ENCODE measurements at regions not wholly inside any gene's neighbourhood (a gene's known extent, or its start where the extent isn't known, plus 50 kb on each side); places are given as distances from the start of the nearest gene placed in this dataset.
"Not testable (repeated sequence)": the region's sequence is repeated elsewhere in the genome, so short reads cannot be mapped to it uniquely, and the experiment has no call there.

GRCh38 chr10:21130108-21130507, 233.0 kb upstream of the NEBL start:
- TF ChIP-seq POLR2AphosphoS5 (IDR thresholded peaks at IDR 0.05), result no peak
- no peak for TF ChIP-seq POLR2A (IDR thresholded peaks at IDR 0.05)
- TF ChIP-seq CTCF (IDR thresholded peaks at IDR 0.05), result no peak
- intact Hi-C loops (cut with DNase I; ENCODE audit: low total_unique reads), result no loop called here
- H3K4me3 ChIP-seq, result no peak overlapping the region

DNA sequence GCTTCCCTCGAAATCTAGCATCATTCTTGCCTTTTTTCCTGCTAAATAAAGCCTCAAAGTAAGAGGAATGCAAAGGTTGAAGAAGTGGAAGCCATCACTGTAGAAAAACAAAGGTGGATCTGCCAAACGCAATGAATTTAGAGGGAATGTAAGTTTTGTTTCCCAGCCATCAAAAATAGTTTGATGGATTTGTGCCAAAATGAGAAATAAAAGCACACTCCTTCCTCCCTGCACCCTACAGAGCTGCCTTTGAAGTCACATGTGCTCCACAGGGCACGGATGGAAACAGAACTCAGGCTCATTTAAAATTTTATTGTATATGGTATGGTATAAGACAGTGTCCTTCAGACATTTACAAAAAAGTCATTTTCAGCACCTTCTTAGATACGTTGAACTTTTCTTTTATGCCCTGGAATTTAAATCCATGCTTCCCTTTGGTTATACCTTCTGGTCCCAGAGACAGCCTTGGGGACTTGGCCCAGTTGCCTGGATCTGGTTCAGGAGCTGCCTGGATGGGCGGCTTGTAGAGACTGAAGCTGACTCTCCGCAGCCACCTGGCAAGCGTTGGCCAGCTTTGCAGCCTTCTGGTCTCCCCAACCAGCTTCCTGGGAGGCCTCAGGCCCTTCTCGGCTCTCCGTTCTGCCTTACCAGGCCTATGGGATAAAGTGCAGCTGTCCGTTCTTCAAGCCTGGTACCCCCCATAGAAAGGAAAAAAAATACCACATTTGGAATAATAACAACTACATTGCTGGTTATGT, 228.5 kb upstream of the NEBL start:
- intact Hi-C loops (cut with DNase I; ENCODE audit: low total_unique reads), result no loop called here
- TF ChIP-seq POLR2A (IDR thresholded peaks at IDR 0.05), result no peak
- TF ChIP-seq POLR2AphosphoS5 (IDR thresholded peaks at IDR 0.05), result no peak
- no peak for TF ChIP-seq CTCF (IDR thresholded peaks at IDR 0.05)
- no peak overlapping the region for H3K4me3 ChIP-seq

More at GRCh38 chr10:21130108-21130507, 233.0 kb upstream of the NEBL start:
- Histone ChIP-seq H3K4me1 (peaks cover 0 to under 1% of the 10 kb centered on the region in 2 donors), H3K36me3 (no peaks in the 10 kb centered on the region), H3K9me3 (no peaks in the 10 kb centered on the region), H3K27me3 (no peaks in the 10 kb centered on the region), H3K27ac (no peak overlapping the region)
- no peak for DNase-seq (ENCODE audit: low spot score in 2 of 2)

DNA sequence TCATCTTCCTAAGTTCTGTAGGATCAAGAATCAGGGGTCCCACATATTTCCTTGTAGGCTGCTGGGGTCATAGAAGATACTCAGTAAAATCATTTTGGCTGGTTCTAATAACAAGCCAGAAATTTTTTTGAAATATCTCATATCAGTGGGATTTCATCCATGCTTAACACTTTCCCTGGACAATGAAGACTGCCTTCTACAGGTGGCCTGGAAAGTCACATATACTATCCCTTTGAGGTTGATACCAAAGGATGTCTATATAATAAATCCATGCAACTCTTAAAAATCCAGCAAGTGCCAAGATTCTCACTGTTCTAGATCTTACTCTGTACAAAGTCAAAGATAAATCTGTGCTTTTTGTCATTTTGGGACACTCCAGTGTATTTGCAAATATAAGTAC, 225.8 kb upstream of the NEBL start:
- no peak overlapping the region for H3K27ac ChIP-seq
- no peaks in the 10 kb centered on the region for H3K4me1 ChIP-seq
- no peaks in the 10 kb centered on the region for H3K27me3 ChIP-seq
- intact Hi-C loops (cut with DNase I; ENCODE audit: low total_unique reads), result no loop called here
- TF ChIP-seq POLR2AphosphoS5 (IDR thresholded peaks at IDR 0.05), result no peak
- no peak for TF ChIP-seq POLR2A (IDR thresholded peaks at IDR 0.05)
- TF ChIP-seq CTCF (IDR thresholded peaks at IDR 0.05), result no peak
- H3K4me3 ChIP-seq, result no peak overlapping the region
- no peaks in the 10 kb centered on the region for H3K9me3 ChIP-seq
- no peaks in the 10 kb centered on the region for H3K36me3 ChIP-seq
- no peak for DNase-seq (ENCODE audit: low spot score in 2 of 2)

More for the DNA sequence above, 228.5 kb upstream of the NEBL start:
- Histone ChIP-seq H3K4me1 (no peaks in the 10 kb centered on the region), H3K36me3 (no peaks in the 10 kb centered on the region), H3K27ac (peak overlapping the region in 1 of 2 donors; percentile 27), H3K9me3 (no peaks in the 10 kb centered on the region), H3K27me3 (no peaks in the 10 kb centered on the region)
- DNase-seq (ENCODE audit: low spot score in 2 of 2), result no peak

GRCh38 chr10:21121822-21122221, 224.7 kb upstream of the NEBL start:
- H3K27me3 ChIP-seq; H3K27ac ChIP-seq; intact Hi-C loops (cut with DNase I; ENCODE audit: low total_unique reads); DNase-seq (ENCODE audit: low spot score in 2 of 2); H3K4me3 ChIP-seq; H3K36me3 ChIP-seq; H3K4me1 ChIP-seq; H3K9me3 ChIP-seq: not testable (repeated sequence)

DNA sequence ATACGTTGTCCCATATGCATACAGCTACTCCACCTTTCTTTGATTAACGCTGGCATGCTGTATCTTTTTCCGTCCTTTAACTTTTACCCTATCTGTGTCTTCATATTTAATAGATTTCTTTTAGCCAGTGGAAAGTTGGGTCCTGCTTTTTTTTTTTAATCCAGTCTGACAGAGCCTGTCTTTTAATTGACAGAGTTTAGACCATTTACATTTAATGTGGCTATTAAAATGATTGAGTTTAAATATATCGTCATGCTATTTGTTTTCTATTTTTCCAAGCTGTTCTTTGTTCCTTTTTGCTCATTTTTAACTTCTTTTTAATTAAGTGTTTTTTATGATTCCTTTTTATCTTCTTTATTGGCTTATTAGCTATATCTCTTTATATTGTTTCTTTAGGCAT, 217.6 kb upstream of the NEBL start:
- TF ChIP-seq POLR2A (IDR thresholded peaks at IDR 0.05), result no peak
- no peak for TF ChIP-seq CTCF (IDR thresholded peaks at IDR 0.05)
- no peak for TF ChIP-seq POLR2AphosphoS5 (IDR thresholded peaks at IDR 0.05)

More for the DNA sequence above, 217.6 kb upstream of the NEBL start:
- intact Hi-C loops (cut with DNase I; ENCODE audit: low total_unique reads), result no loop called here
- Histone ChIP-seq H3K9me3 (no peaks in the 10 kb centered on the region), H3K36me3 (no peaks in the 10 kb centered on the region), H3K27me3 (no peaks in the 10 kb centered on the region), H3K4me1 (no peaks in the 10 kb centered on the region), H3K4me3 (no peak overlapping the region), H3K27ac (no peak overlapping the region)
- no peak for DNase-seq (ENCODE audit: low spot score in 2 of 2)

All from breast epithelium (tissue), 4 donors.